ENCODE measurements at regions not wholly inside any gene's neighbourhood (a gene's known extent, or its start where the extent isn't known, plus 50 kb on each side); places are given as distances from the start of the nearest gene placed in this dataset.
"Not testable (repeated sequence)": the region's sequence is repeated elsewhere in the genome, so short reads cannot be mapped to it uniquely, and the experiment has no call there.

DNA sequence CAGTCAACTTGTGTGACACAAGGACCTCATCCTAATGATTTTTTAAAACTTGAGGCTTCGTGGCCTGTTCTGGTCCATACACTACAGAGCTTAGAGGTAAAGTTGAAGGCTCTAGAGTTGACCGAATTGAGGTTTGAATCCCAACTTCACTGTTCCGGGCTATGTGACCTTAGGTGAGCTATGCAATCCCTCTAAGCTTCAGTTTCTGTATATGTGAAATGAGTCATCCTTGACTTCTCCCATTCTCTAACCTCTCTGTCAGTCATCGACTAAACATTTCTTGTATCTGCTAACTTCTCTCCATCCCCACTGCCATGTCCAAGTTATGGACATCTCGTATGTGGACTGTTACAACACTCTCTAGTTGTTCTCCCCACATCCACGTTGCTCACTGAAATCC, 178.2 kb upstream of the TMEM45B start:
- DNase-seq (ENCODE audit: low spot score): no peak

DNA sequence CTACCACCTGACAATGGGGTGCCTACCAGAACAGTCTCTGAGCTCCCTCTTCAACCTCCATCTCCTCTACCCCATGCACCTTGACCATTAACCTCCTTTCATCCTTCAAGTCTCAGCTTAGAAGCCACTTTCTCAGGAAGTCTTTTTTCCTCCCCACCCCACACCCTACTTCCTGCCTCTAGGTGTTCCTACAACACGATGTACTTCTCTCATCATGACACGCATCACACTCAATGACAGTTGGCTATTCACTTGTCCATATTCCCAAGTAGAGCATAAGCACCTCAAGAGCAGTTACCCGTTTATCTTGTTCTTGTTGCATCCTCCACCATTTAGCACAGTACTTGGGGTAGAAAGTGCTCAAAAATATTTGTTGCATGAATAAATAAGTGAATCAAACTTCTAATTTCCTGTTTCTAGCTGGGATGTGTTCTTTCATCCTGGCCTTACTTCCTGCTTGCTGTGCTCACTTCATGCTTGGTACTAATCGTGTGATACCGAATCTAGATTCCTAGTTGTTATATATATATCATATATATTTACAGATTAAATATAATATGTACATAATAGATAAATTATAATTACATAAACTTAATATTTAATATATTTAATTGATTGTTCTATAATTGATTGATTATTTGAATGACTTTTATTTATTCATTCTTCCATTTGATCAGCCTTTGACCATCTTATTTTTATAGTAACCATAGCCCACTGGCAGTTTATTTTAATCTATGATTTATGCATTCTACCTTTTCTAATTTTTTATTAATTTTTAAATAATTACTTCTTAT, 177.5 kb upstream of the TMEM45B start:
- DNase-seq (ENCODE audit: low spot score): no peak

DNA sequence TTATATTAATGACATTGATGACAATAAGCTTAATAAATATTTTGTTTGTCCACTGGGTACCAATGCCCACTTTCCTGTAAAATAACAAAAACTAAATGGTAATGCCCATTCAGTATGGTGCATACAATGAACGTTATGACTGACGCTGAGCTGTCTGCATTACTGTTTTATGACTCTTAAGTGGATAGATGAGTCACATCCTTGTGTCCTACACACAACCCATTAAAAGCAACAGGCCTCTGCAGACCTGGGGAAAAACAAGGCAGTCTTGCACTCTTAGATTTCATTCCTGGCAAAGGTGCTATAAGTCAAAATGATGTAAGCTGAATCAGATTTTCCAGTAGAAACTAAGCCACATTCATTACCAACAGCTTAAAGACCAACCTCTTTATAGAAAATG, 176.3 kb upstream of the TMEM45B start:
- DNase-seq (ENCODE audit: low spot score): no peak

DNA sequence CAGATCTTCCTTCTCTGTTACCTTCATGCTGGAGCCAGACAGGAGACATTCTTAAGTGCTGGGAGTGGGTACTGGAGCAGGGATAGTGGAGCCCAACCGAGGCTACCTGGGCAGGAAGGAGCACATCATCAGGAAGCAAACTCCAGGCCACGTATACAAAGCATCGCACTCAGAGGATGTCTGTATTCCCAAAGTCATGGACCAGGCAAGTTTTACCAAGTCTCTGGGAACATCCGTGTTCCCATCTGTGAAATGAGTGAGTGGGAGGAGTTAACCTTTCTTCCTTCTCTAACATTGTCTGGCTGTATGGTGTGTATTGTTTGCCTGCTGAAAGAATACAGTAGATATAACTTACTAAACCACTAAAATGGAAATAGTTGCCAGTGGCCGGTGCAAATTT, 175.0 kb upstream of the TMEM45B start:
- DNase-seq (ENCODE audit: low spot score): no peak

DNA sequence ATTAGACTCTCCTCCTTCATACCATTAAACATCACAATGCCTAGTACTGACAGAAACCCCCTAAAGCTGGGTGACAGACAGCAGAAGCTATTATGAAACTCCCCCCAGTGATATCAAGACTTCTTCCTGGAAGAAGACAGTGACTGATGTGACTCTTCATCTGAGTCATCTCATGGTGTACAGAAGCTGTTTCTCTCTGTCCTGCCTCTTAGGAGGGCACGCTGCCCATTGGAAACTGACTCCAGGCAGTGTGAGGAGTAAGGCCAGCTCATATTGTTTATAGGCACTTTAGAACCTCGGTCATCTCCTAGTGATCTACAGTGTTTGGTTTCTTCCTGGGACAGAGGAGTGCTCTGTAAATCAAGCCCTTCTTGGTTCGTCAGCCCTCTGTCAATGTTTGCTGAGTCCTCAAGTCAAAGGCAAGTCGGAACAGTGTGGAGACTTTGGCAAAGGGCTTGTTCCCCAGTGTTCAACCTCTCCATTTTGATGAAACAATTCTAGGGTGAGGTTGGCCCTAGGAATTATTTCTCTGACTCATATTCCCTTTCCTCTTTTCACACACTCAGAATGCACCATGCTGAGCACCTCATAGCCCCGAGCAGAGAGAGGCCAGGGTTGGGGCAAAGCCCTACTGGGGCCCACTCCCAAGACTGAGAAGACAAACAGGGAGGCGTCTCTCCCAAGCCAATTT, 172.5 kb upstream of the TMEM45B start:
- no peak for DNase-seq (ENCODE audit: low spot score)

DNA sequence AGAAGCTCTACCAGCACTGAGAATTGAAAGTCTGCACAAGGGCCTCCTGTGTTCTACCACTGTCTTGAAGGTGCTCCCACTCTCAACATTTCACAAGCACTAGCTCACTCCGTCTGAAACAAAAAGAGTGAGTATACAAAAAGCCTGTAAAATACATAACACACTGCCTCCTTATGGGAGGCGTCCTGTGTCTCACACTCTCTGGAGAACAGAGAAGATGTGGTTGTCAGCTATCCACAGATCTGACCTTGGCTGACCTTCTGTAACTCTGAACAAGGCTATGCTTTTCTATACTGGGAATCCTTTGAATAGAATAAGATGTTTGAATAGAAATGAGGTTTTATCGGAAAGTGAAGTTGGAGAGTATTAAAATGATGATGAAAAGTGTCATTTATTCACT, 171.3 kb upstream of the TMEM45B start:
- no peak for DNase-seq (ENCODE audit: low spot score)

DNA sequence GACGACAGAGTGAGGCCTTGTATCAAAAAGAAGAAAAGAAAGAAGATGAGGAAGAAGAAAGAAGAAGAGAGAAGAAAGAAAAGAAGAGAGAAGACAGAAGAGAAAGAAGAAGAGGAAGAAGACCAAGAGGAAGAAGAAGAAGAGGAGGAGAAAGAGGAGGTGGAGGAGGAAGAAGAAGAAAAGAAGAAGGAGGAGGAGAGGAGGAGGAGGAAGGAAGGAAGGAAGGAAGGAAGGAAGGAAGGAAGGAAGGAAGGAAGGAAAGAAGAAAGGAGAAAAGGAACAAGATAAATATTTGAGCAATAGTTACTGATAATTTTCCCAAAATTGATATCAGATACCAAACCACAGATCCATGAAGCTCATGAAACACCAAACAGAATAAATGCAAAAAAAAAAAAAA, 169.7 kb upstream of the TMEM45B start:
- no peak for DNase-seq (ENCODE audit: low spot score)

DNA sequence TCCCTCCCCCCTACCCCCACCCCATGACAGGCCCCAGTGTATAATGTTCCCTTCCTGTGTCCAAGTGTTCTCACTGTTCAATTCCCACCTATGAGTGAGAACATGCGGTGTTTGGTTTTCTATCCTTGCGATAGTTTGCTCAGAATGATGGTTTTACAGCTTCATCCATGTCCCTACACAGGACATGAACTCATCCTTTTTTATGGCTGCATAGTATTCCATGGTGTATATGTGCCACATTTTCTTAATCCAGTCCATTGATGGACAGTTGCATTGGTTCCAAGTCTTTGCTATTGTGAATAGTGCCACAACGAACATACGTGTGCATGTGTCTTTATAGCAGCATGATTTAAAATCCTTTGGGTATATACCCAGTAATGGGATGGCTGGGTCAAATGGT, 165.6 kb upstream of the TMEM45B start:
- DNase-seq (ENCODE audit: low spot score): not testable (repeated sequence)

DNA sequence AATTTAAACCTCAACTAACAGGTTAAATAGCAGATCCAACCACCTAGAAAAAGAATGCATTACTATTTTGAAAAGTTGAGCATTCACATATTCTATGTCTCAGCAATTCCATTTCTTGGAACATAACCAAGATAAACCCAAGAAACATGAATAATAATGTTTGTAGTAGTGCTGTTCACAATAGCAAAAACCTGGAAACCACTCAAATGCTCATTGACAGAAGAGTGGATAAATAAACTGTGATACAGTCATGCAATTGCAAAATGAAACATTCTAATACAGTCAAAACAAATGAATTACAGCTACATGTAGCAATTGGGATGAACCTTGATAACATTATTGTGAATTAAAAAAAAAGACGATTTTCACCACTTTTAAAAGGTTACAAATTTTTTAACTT, 162.8 kb upstream of the TMEM45B start:
- DNase-seq (ENCODE audit: low spot score): no peak

DNA sequence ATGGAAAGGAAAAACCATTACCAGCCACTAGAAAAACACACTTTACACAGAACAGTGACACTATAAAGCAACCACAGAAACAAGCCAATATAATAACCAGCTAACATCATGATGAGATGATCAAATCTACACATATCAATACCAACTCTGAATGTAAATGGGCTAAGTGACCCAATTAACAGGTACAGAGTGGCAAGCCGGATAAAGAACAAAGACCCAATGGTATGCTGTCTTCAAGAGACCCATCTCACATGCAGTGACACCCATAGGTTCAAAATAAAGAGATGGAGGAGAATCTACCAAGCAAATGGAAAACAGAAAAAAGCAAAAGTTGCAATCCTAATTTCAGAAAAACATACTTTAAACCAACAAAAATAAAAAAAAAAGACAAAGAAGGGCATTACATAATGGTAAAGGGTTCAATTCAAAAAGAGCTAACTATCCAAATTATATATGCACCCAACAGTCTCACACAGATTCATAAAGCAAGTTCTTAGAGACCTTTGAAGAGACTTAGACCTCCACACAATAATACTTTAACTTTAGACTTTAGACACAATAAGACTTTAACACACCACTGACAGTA, 160.3 kb upstream of the TMEM45B start:
- no peak for DNase-seq (ENCODE audit: low spot score)

DNA sequence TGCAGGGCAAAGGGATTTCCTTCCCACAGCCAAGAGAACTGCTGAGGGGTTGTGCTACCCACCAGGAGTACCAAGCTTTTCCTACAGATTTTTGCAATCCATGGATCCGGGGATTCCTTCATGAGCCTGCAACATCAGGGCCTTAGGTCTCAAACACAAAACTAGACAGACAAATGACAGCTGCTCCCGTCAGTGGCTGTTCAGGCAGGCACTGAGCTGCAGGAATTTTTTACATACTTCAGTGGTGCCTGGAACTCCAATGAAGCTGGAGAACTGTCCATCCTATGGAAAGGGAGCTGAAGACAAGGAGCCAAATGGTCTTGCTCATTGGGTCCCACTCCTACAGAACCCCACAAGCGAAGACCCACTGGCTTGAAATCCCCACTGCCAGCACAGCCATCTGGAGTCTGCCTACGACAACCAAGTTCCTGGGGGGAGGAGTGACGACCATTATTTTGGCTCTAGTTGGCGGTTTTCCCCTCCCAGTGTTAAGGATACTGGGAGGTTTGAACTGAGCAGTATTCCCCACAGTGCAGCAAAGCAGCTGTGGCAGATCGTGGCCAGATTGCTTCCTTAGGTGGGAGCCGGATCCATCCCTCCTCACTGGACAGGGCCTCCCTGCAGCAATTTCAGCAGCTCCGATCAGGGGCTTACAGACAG, 157.7 kb upstream of the TMEM45B start:
- no peak for DNase-seq (ENCODE audit: low spot score)

DNA sequence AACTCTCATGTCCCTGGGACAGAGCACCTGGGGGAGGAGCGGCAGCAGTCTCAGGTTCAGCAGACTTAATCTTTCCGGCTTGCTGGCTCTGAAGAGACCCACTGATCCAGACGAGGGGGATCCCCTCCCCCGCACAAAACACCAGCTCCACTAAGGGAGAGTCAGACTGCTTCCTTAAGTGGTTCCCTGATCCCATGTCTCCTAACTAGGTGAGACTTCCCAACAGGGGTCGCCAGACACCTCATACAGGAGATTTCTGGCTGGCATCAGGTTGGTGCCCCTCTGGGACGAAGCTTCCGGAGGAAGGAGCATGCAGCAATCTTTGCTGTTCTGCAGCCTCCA, 157.2 kb upstream of the TMEM45B start:
- DNase-seq (ENCODE audit: low spot score): no peak

DNA sequence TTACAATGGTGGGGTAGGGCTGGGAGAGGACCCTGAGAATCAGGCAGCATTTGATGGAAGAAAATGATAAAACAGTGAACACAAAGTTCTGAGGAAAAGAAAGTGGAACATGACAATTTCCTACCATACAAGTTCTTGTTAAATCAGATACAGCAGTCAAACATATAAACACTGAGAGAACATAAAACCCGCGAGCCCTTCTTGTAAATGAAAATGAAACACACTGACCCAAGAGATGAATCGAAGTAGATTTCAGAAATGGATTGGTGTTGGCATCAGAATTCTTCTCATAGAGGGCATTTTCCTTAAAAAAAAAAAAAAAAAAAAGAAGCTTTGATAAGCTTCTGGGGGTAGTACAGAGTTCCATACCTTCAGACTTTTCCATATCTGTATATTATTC, 134.7 kb upstream of the TMEM45B start:
- no peak for DNase-seq (ENCODE audit: low spot score)

DNA sequence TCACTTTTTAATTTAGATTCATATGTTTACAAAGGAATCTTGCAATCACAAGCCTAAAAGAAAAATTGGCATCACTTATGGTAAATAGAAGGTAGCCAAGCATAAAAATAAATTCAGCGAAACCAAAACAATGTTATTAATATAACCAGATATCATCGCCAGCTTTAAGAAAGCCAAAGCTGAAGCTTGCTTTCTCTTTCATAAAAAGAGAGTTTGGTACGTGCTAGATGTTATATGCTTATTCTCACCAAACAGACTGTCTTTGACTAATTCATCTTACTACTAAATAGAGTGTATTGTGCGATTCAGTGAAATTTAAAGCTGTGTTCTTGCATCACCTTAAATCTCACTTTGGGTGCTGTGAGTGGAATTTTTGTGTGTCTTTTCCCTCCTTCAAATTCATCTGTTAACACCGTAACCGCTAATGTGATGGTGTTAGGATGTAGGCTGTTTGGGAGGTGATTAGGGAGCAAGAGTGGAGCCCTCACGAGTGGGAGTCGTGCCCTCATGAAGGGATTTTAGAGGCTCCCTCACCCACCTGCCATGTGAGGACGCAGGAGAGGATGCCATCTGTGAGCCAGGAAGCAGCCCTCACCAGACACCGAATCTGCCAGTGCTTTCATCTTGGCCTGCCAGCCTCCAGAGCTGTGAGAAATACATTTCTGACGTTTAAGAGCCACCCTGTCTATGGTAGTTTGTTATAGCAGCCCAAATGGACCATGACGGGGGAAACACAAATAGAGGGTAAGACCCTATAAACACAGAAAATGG, 134.1 kb upstream of the TMEM45B start:
- no peak for DNase-seq (ENCODE audit: low spot score)

DNA sequence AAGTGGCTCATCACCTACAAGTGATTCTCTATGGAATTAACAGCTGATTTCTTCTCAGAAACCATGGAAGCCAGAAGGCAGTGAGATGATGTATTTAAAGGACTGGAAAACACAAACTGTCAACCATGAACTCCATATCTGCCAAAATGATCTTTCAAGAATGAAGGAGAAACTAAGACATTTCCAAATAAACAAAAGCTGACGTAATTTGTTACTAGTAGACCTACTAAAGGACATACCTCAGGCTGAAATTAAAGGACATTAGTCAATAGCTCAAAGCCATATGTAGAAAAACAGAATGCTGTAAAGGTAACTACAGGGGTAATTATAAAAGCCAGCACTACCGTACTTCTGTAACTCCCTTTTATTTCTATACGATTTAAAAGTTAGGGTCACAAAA, 129.4 kb upstream of the TMEM45B start:
- no peak for DNase-seq (ENCODE audit: low spot score)

DNA sequence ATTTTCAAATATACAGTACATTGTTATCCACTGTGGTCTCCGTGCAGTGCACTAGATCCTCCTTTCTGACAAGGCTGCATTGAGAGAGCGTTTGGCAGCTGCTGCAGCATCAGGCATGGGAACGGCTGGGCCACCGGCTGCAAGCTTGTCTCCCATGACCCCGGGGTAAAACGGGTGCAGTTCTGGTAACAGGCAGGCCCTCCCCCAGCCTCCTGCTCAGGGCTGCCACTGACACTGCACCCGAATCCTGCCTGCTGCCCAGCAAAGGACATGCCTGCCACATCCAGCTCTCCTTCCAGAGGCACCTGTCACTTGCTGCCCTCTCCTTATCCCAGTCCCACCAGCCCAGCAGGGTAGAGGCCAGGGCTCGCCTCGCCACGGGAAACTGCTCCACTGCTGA, 124.5 kb upstream of the TMEM45B start:
- DNase-seq (ENCODE audit: low spot score): no peak

DNA sequence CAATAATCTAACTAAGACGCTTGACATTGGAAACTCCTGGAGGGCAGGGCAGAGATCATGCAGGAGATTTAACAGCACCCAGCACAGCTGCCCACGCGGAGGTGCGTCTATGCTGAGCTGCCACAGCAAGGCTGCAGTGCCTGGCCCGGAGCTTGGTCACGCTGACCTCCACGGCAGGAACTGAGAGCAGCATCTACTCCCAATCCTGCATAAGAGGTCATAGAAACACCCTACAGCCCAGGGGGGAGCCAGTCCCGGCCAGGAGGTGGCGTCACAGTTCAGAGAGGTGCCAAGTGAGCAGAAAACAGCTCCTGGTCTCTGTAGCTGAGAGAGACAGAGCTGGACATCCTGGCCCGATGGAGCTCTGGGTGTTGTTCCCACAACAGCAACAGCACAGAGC, 121.1 kb upstream of the TMEM45B start:
- DNase-seq (ENCODE audit: low spot score): no peak

DNA sequence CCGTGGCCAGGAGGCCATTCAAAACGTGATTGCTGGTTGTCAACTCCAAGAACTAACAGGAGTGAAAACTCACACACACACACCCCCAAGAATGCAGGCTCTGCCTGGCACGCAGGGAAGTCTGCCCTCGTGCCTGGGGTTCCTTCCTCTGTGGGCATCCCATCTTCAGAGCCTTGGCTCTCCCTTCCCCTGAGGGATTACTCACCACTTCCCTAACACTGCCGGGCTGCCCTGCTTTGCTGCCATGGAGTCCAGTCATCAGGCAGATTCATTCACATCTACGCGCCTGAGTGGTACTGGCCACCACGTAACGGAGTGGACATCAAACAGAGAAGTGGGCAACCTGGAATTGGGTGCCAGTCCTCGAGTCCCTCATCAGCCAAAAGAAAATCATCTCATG, 120.7 kb upstream of the TMEM45B start:
- DNase-seq (ENCODE audit: low spot score): no peak

DNA sequence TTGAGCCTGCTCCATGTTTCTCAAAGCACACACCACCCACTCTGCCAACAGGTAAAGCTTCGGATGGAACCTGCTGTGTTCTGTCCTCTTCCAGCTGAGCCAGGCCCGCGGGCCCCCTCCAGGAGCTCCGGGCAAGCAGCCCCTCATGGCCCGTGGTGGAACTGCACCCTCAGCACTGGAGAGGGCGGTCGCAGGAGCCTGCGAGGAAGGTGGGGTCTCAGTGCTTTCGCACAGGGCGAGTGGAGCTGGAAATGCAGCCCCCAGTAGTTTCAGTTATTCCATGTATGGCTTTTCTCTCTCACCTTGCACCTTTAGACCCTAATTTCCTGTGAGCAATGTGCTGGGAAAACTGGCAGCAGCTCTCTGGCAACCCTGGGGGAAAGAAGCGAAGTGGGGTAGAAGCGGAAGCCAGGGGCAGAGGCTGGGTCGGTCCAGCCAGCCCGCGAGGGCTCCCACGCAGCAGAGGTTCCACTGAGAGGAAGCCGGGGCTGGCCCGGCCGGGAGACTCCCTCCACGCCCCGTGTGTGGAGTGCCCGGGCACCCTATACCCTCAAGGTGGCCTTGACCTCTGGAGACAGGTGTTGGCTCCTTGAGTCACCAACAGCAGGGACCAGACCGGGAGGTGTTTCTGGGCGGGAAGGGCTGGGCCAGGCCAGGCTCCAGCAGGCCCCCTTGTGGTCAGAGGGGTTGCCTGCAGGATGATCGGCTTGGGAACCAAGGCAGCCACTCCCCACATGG, 119.9 kb upstream of the TMEM45B start:
- no peak for DNase-seq (ENCODE audit: low spot score)

DNA sequence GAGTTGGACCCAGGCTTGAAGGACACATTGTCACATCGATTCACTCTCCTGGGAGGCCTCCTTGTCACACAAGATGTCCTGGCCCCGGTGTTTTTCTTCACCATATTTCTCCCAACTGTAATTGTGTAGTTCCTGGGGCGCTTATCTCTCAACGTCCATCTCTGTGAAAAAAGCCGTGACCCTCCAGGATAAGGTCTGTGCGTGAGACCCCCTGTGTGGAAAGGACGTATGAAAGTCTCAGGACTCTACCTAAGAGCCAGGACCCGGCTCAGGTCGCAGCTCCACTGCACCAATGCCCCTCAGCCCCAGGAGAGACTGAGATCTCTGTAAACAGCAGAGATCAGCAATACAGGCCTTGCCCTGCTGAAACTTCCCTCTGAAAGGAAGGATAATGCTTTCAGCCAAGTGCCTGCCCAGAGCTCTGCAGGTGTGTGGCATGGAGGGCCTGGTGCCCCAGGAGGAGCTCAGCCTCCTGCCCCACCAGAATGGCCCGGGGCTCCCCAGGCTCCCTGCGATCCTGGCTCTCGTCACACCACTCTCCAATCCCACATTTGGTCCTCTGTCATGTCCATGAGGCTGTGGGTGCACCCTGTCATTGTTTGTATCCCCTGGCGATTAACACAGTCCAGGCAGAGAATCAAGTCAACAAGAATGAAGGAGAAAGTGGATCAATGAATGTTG, 119.2 kb upstream of the TMEM45B start:
- no peak for DNase-seq (ENCODE audit: low spot score)

DNA sequence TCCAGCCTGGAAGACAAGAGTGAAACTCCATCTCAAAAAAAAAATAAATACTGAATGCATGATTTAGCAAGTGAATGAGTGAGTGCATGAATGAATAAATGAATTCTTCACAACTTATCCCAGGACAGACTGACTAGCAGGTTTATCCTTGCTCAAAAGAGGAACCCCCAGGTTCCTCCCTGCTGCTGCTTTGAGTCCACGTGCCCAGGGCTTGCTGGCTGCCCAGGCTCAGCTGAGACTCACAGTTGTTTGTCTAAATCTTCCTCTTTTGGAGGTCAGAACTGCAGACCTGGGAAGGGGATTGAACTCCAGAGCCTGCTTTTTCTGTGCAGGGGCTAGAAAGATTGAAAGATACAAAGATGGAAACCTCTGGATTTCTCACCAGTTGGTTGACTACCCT, 117.4 kb upstream of the TMEM45B start:
- DNase-seq (ENCODE audit: low spot score): no peak
